Fibroblast of lung (primary cell): ENCODE measurements at regions not wholly inside any gene's neighbourhood (a gene's known extent, or its start where the extent isn't known, plus 50 kb on each side); places are given as distances from the start of the nearest gene placed in this dataset.

Experiments used
- DNase-seq, 2 donors: peaks; one replicate each; pipeline versions ENCODE4 v3.0.0 to v3.0.0-alpha.2; 2010; ENCODE audit warnings: low read depth in 2 of 2
- H2AFZ ChIP-seq: 2 replicates; pipeline ENCODE4 v1.5.1; 2012; ENCODE audit warnings: low read length, control low read depth, inconsistent platforms
- H3K27ac ChIP-seq: 2 replicates; pipeline ENCODE4 v1.5.1; 2011; ENCODE audit warnings: low read length, control low read depth; ENCODE audit not compliant: insufficient read depth
- H3K27me3 ChIP-seq: 2 replicates; pipeline ENCODE4 v1.5.1; 2011; ENCODE audit warnings: mild to moderate bottlenecking, low read length; ENCODE audit not compliant: control insufficient read depth, insufficient read depth
- H3K36me3 ChIP-seq: 2 replicates; pipeline ENCODE4 v1.5.1; 2011; ENCODE audit warnings: low read length; ENCODE audit not compliant: control insufficient read depth, insufficient read depth
- H3K4me1 ChIP-seq: 2 replicates; pipeline ENCODE4 v1.5.1; 2011; ENCODE audit warnings: low read length; ENCODE audit not compliant: control insufficient read depth, insufficient read depth; ENCODE audit errors: extremely low read depth
- H3K4me2 ChIP-seq: 2 replicates; pipeline ENCODE4 v1.5.1; 2011; ENCODE audit warnings: low read length, control low read depth; ENCODE audit not compliant: insufficient read depth; ENCODE audit errors: extremely low read depth
- H3K4me3 ChIP-seq, 4 experiments: fragments of 200-600 bp in 1 of 4; sonication (generic) in 1 of 4; replicated peaks in 1 of 4; 2 replicates each; pipeline ENCODE4 v1.5.1; 2011 to 2016; ENCODE audit warnings: low read length in 4 of 4, low read depth in 3 of 4, mild to moderate bottlenecking in 3 of 4, control low read depth in 2 of 4, inconsistent platforms in 1 of 4, mixed read lengths in 1 of 4; ENCODE audit not compliant: insufficient read depth in 1 of 4; ENCODE audit errors: control extremely low read depth in 1 of 4
- H3K79me2 ChIP-seq: 2 replicates; pipeline ENCODE4 v1.5.1; 2012; ENCODE audit warnings: mild to moderate bottlenecking, low read length, inconsistent platforms; ENCODE audit not compliant: control insufficient read depth, insufficient read depth
- H3K9ac ChIP-seq: 2 replicates; pipeline ENCODE4 v1.5.1; 2011; ENCODE audit warnings: mild to moderate bottlenecking, low read length, control low read depth; ENCODE audit not compliant: insufficient read depth
- H3K9me3 ChIP-seq: 2 replicates; pipeline ENCODE4 v1.5.1; 2012; ENCODE audit warnings: low read depth, low read length; ENCODE audit not compliant: control insufficient read depth, insufficient read depth
- H4K20me1 ChIP-seq: 2 replicates; pipeline ENCODE4 v1.5.1; 2011; ENCODE audit warnings: low read length; ENCODE audit not compliant: control insufficient read depth, insufficient read depth; ENCODE audit errors: extremely low read depth
- CTCF ChIP-seq, 2 donors: IDR thresholded peaks in 1 of 2; conservative IDR thresholded peaks in 1 of 2; 1 replicate in 1 of 2; 2 replicates in 1 of 2; pipeline ENCODE4 v1.5.1; 2011 to 2012; ENCODE audit warnings: low read length in 2 of 2, control low read depth in 1 of 2, inconsistent platforms in 1 of 2, low read depth in 1 of 2, mild to moderate bottlenecking in 1 of 2
- EZH2 ChIP-seq: IDR thresholded peaks from 2 replicates; pipeline ENCODE4 v1.5.1; 2012; ENCODE audit warnings: low read length, control low read depth, mild to moderate bottlenecking; ENCODE audit errors: missing control alignments

DNA sequence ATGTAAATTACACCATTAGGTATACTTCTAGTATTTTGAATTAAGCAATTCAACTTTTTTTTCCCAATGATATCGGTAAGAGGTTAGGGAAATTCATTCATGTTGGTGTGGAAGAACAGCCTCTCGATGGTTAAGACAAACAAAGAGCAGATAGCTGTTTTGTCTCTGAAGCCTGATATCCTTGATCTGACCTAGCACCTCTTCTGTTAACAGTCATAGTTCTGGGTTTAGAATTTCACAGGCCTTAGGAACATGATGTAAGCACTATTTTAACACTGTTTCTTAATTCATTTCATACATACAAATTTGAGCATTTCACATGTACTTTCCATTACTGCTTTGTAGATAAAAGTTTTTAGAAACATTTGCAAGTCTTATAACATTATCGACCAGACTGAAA is 367.5 kb upstream of the ZNF385D start:
- Histone ChIP-seq H2AFZ (no peak overlapping the region), H3K27ac (no peak overlapping the region), H3K4me2 (no peak overlapping the region), H3K9ac (no peak overlapping the region), H3K9me3 (no peaks in the 10 kb centered on the region), H3K4me3 (no peak overlapping the region), H4K20me1 (no peaks in the 10 kb centered on the region), H3K4me1 (no peaks in the 10 kb centered on the region), H3K27me3 (no peaks in the 10 kb centered on the region), H3K36me3 (no peaks in the 10 kb centered on the region), H3K79me2 (no peaks in the 10 kb centered on the region)
- TF ChIP-seq CTCF (conservative IDR thresholded peaks at IDR 0.05 in 1 of 2, IDR thresholded peaks at IDR 0.05 in 1 of 2; ENCODE audit: low read depth in 1 of 2, low read length in 2 of 2) (no peak), EZH2 (no peak)
- DNase-seq: no peak

GRCh38 chr3:22121068-22121701 is 370.2 kb upstream of the ZNF385D start:
- H3K27me3 ChIP-seq: no peaks in the 10 kb centered on the region
- no peaks in the 10 kb centered on the region for H3K36me3 ChIP-seq
- DNase-seq: no peak
- no peak overlapping the region for H3K9ac ChIP-seq
- H3K4me3 ChIP-seq: no peak overlapping the region
- H3K4me1 ChIP-seq: no peaks in the 10 kb centered on the region
- H3K4me2 ChIP-seq: no peak overlapping the region
- no peaks in the 10 kb centered on the region for H3K9me3 ChIP-seq
- TF ChIP-seq CTCF (conservative IDR thresholded peaks at IDR 0.05 in 1 of 2, IDR thresholded peaks at IDR 0.05 in 1 of 2; ENCODE audit: low read depth in 1 of 2, low read length in 2 of 2) (no peak), EZH2 (no peak)
- H4K20me1 ChIP-seq: no peaks in the 10 kb centered on the region
- H3K27ac ChIP-seq: no peak overlapping the region
- no peaks in the 10 kb centered on the region for H3K79me2 ChIP-seq
- no peak overlapping the region for H2AFZ ChIP-seq

DNA sequence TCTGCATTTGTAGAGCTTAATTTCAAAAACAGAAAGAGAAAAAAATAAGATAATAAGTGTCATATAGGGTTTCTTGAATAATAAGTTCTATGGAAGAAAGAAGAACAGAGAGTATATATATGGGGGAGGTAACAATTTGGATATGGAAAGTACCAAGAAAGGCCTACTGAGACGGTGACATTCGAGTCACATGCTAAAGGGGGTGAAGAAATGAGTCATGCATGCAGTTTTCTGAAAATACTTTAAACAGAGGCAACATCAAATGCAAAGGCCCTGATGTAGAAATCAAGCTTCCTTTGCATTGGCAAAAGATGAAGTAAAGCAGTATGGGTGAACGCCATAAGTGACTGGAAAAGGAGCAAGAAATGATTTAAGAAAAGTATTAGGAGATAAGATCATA is 371.6 kb upstream of the ZNF385D start:
- Histone ChIP-seq H2AFZ (no peak overlapping the region), H3K4me1 (no peaks in the 10 kb centered on the region), H3K9ac (no peak overlapping the region), H3K4me3 (no peak overlapping the region), H3K79me2 (no peaks in the 10 kb centered on the region), H3K9me3 (no peaks in the 10 kb centered on the region), H3K36me3 (no peaks in the 10 kb centered on the region), H4K20me1 (no peaks in the 10 kb centered on the region), H3K4me2 (no peak overlapping the region), H3K27me3 (no peaks in the 10 kb centered on the region), H3K27ac (no peak overlapping the region)
- TF ChIP-seq CTCF (conservative IDR thresholded peaks at IDR 0.05 in 1 of 2, IDR thresholded peaks at IDR 0.05 in 1 of 2; ENCODE audit: low read depth in 1 of 2, low read length in 2 of 2) (no peak), EZH2 (no peak)
- DNase-seq: no peak
